Stimulated activated CD4-positive, alpha-beta T cell treated with anti-CD3 and anti-CD28 coated beads, TNF-alpha, amount 100 ng/mL, for 24 hours (primary cell): ENCODE measurements at regions not wholly inside any gene's neighbourhood (a gene's known extent, or its start where the extent isn't known, plus 50 kb on each side); places are given as distances from the start of the nearest gene placed in this dataset.
"Not testable (repeated sequence)": the region's sequence is repeated elsewhere in the genome, so short reads cannot be mapped to it uniquely, and the experiment has no call there.

ENCODE experiments used
- DNase-seq, 3 experiments: peaks; one replicate each; pipeline ENCODE4 v3.0.0-alpha.2; 2020; ENCODE audit warnings: low read depth in 3 of 3

DNA sequence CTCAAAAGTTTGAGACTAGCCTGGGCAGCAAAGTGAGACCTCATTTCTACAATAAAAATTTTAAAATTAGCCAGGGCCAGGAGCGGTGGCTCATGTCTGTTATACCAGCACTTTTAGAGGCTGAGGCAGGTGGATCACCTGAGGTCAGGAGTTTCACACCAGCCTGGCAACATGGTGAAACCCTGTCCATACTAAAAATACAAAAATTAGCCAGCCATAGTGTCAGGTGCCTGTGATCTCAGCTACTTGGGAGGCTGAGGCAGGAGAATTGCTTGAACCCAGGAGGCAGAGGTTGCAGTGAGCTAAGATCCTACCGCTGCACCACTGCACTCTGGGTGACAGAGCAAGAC lies 85.1 kb upstream of the MAP4 start:
- not testable (repeated sequence) for DNase-seq

DNA sequence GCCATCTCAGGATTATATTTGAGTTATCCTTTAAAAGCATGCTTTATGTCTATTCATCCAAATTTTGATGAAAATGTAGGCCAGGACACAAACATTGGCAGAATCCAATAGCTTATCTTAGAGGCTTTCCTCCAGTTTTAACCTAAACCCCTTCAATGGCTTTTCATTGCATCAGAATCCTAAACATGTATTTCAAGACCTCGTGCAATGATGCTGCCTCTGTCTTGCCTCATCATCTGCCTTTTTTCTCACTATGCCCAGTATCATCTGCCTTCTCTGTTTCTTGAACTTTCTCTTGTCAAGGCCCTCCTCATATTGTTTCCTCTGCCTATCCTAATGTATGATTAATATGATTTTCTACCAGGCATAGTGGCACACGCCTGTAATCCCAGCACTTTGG lies 76.1 kb upstream of the MAP4 start:
- DNase-seq: no peak

DNA sequence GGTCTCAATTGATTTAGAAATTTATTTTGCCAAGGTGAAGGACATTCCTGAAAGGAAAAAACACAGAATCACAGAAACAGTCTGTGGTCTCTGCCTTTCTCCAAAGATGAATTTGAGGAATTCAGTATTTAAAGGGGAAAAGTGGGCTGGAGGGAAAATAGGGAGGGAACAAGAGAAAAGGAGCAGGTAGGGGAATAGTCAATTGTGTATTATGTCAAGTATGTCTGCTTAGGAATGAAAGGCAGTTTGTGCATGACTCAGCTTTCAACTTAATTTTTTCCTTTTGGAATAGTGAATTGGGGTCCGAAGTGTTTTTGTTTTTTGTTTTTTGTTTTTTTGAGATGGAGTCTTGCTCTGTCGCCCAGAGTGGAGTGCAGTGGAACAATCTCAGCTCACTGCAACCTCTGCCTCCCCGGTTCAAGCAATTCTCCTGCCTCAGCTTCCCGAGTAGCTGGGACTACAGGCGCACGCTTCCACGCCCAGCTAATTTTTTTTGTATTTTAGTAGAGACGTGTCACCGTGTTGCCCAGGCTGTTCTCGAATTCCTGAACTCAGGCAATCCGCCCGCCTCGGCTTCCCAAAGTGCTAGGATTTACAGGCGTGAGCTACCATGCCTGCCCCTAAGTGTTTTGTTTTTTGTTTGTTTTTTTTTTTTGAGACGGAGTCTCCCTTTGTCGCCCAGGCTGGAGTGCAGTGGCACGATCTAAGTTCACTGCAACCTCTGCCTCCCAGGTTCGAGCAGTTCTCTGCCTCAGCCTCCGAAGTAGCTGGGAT lies 74.1 kb upstream of the MAP4 start:
- no peak for DNase-seq

DNA sequence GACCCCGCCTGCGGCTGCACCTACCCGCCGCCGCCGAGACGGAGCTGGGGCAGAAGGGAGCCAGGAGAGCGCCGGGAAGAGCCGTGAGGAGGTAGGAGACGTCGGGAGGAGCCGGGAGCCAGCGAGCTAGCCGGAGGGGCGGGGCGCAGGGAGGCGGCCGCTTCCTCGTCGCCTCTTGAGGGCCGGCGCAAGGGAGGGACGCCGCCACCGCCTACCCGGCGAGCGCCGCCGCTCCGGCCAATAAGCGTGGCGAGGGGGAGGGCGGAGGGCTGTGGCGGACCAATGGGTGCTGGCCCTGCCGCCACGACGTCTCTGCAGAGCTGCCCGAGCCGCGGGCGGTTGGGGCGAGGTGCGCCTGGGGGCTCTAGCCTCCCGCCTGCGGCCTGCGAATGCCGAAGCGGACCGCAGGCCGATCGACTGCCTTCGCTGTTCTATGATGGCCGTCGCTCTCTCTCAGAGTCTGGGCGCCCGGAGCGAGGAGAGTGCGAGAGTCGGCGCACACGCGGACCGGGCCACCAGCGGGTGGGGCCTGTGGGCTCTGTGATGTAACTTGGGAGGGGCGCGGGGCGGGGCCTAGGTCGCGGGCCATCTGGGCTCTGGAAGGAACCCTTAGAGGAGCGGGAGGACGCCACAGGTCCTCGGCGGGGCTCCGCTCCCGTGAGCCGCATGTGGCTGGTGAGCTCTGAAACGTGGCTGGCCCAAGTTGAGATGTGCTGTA lies 72.7 kb upstream of the MAP4 start:
- DNase-seq: peak; percentile 85 to 96 (median 87)

DNA sequence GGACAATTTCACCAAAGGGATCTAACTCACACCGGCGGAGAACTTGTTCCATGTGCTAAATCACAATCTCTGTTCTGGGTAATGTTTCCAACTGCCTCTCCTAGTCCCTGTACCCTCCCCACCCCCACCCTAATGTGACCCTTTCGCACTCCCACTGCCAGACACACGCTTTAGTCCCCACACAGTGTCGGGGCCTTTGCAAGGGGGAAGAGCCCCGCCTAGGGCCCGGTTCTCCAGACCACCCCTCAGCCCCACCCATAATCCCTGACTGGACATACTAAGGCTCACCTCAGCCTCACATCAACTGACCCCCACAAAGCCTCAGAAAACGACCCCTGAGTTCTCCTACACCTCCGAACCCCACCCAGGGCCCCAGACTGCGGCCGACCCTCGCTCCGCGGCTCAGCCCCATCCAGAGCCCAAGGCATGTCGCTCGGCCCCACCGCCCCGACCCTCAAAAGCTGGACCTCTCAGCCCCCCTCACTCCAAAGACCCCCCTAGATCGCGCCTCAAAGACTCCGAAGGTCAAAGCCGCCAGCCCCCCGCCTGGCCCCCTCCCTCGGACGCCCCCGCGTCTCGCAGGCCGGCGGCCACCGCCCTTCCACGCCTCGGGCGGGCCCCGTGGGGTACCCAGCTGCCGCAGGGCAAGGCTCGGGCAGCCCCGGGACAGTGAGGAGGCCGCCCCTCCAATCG lies 72.0 kb upstream of the MAP4 start:
- DNase-seq: no peak

DNA sequence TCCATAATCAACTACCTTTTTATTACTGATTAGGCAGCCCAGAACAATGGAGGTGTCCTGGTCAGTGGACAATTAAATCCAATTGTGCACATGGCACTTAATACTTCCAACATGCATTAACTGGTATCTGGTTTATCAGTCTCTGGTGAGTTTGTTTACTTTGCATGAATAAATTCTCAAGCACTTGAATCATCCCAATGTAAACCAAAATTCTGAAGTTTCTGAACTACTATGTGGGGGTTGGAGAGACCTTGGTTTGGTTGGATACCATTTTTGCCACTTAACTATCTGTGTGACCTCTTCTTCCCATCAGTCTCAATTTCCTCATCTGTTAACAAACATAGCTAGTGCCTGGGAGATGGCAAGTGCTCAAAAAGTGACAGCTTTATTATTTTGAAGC lies 70.5 kb upstream of the MAP4 start:
- no peak for DNase-seq

DNA sequence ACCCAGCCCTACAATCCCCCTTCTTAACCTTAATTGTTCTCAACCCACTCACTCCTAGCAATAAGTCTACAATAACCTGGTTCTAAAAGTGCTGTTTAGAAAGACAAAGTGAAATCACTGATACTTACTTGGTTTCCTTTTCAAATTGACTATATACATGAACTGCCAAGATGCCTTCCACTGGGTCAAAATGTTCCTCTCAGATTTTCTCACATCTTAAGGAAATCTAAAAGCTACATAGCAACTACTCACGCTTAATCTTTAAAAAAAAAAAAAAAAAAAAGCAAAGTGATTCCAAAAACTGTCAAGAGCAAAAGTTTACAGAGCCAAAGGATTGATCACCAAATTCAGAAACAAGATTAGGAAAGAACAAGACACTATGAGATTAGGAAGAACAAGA lies 68.7 kb upstream of the MAP4 start:
- DNase-seq: no peak

DNA sequence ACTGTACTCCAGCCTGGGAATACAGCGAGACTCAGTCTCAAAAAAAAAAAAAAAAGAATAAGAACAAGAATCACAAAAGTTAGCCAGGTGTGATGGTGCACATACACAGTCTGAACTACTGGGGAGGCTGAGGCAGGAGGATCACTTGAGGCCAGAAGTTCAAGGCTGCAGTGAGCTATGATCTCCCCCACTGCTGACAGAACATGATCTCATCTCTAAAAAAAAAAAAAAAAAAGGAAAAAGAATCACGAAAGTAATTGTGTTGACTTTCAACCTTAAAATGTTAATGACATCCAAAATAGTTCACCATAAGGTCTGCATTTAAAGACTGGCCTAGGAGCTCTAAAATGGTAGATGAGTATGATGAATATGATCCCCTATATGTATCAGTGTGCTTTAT lies 68.0 kb upstream of the MAP4 start:
- no peak for DNase-seq

DNA sequence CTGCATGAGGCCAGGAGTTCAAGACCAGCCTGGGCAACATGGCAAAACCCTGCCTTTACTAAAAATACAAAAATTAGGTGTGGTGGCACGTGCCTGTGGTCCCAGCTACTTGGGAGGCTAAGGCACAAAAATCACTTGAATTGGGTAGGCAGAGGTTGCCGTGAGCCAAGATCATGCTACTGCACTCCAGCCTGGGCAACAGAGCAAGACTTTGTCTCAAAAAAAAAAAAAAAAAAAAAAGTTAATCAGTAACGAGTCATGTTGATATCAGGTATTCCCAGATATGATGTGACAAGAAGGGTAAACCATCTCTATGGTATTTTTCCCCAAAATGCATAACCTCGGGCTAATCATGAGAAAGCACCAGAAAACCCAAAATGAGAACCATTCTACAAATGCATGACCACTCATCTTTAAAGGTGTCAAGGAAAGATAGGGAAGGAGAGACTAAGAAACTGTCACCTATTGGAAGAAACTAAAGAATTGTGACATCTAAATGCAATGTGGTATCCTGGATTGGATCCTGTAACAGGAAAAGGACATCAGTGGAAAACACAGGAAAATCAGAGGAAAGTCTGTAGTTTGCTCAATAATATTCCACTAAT lies 66.5 kb upstream of the MAP4 start:
- no peak for DNase-seq

DNA sequence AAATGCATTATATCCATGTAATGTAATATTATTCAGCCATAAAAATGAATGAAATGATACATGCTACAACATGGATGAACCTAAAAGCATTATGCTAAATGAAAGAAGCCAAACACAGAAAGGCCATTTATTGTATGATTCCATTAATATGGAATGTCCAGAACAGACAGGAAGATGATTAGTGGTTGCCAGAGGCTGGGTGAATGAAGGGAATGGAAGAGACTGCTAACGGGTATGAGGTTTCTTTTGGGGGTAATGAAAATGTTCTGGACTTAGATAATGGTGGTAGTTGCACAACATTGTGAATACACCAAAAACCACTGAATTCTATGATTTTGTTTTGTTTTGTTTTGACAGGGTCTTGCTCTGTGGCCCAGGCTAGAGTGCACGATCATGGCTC lies 61.6 kb upstream of the MAP4 start:
- no peak for DNase-seq

DNA sequence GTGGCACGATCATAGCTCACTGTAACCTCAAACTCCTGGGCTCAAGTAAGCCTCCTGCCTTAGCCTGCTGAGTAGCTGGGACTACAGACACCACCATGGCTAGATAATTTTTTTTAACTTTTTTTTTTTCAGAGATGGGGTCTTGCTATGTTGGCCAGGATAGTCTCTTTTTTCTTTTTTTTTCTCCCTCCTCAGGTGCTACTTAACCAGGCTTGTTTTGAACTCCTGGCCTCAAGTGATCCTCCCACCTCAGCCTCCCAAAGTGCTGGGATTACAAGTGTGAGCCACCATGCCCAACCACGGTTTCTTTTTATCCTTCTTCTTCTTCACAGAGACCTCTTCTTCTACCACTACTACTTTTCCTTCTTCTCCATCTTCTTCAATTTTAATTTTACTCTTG lies 53.8 kb upstream of the MAP4 start:
- DNase-seq: no peak

DNA sequence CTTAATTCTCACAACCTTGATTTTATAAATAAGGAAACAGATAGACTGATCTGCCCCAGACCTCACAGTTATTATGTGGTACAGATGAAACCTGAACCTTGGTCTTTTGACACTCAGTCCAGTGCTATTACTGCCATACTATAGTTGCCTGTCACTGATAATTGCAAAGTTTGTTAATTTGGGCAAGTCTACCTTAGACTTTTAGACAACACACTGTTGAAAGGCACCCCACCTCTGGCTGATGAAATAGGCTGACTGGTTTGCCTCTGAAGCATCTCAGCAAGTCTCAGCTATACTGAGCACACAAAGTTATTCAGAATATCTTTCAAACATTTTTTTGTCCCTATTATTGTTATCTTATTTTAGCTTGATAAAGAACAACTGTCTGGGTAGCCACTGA lies 53.1 kb upstream of the MAP4 start:
- DNase-seq: no peak

DNA sequence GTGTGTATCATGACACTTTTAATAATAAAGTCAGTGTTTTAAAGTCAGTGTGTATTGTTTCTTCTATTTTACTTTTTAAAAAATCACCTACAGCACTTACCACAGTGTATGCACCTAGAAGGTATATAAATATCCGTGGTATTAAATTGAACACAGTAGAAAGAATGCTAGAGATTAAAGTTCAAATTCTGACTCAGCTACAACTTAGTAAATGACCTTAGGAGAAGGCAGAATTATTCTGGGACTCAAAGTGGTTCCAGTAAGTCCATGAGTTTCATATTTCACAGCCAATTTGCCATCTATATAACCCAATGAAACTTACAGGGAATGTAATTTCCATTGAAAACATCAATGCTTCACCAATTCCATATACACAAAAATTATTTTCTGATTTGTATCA lies 52.7 kb upstream of the MAP4 start:
- no peak for DNase-seq

DNA sequence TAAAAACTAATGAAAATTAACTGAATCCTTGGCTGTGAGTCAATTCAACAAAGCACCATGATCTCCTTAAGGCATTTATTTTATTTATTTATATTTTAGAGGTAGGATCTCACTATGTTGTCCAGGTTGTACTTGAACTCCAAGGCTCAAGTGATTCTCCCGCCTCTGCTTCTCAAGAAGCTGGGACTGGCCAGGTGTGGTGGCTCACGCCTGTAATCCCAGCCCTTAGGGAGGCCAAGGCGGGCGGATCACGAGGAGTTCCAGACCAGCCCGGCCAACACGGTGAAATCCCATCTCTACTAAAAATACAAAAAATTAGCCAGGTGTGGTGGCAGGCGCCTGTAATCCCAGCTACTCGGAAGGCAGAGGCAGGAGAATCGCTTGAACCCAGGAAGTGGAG lies 52.1 kb upstream of the MAP4 start:
- DNase-seq: not testable (repeated sequence)

DNA sequence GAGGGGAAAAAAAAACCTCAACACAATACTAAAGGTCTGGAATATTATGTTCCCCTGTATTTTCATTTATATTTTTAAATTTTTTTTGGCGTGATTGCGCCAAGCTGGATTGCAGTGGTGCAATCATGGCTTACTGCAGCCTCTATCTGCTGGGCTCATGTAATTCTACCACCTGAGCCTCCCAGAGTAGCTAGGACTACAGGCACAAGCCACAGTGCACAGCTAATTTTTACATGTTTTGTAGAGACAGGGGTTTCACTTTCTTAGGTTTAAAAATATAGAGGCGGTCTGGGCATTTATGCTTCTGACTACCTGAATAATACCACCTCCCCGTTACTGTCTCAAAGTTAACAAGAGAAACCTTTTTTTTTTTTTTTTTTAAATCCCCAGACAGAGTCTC lies 51.1 kb upstream of the MAP4 start:
- no peak for DNase-seq
